Omental fat pad (tissue), 3 donors: ENCODE measurements at regions not wholly inside any gene's neighbourhood (a gene's known extent, or its start where the extent isn't known, plus 50 kb on each side); places are given as distances from the start of the nearest gene placed in this dataset. TPM values are rescaled to one million over a fixed set of nuclear protein-coding genes. Genes with fewer than 3 reads are reported as not detected.

Experiments used
- ATAC-seq: fragments of 150-250 bp; one replicate; pipeline ENCODE4 v1.9.1; 2016; ENCODE audit warnings: mild to moderate bottlenecking, moderate library complexity; ENCODE audit not compliant: low FRiP score
- DNase-seq: peaks from one replicate; pipeline ENCODE4 v3.0.0-alpha.2; 2019; ENCODE audit warnings: low spot score
- small RNA-seq: library from RNA; depleted of rRNA; stranded (forward); fragments of <200 nt; gene quantifications from one replicate; pipeline ENCODE3, GENCODE V24; 2016
- TF ChIP-seq, protein P1 (sequence below), 3 donors: fragments of 450-650 bp; IDR thresholded peaks; one replicate each; pipeline ENCODE4 v1.5.1; 2016 to 2017; ENCODE audit warnings: antibody characterized with exemption in 3 of 3, mild to moderate bottlenecking in 3 of 3, moderate library complexity in 2 of 3

DNA sequence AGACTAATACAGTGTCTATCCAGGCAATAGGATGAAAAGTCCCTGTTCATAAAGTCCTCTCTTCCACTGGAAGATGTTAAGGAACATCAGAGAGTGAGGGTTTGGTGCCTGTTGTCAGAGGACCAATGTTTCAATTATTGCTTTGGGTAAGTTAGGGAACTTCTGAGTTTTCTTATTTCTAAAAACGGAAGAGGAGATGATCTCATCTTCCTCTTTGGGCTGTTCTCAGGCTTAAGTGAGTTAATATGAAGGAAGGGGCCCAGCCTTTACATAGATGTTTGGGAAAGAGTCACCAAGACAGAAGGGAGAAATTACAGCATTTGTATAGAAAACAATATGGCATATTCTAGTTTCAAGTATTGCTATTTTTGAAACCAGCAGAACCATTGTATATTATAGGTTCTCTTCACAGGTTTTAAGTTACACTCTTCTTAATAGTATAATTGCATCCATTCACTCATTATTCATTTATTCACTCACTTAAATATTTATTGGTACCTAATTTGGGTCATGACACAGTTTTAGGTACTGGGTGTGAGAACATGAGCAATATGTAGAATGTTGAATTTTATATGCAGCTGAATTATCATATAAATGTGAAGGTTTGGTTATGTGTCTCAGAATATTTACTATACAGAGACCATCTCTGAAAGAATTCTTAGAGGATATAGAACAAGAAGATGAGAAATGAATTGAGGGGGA is 68.5 kb upstream of the LRIG3 start:
- DNase-seq (no peak), ATAC-seq (no peak)
- TF ChIP-seq, protein P1, sequence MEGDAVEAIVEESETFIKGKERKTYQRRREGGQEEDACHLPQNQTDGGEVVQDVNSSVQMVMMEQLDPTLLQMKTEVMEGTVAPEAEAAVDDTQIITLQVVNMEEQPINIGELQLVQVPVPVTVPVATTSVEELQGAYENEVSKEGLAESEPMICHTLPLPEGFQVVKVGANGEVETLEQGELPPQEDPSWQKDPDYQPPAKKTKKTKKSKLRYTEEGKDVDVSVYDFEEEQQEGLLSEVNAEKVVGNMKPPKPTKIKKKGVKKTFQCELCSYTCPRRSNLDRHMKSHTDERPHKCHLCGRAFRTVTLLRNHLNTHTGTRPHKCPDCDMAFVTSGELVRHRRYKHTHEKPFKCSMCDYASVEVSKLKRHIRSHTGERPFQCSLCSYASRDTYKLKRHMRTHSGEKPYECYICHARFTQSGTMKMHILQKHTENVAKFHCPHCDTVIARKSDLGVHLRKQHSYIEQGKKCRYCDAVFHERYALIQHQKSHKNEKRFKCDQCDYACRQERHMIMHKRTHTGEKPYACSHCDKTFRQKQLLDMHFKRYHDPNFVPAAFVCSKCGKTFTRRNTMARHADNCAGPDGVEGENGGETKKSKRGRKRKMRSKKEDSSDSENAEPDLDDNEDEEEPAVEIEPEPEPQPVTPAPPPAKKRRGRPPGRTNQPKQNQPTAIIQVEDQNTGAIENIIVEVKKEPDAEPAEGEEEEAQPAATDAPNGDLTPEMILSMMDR (IDR thresholded peaks at IDR 0.05) = no peak

DNA sequence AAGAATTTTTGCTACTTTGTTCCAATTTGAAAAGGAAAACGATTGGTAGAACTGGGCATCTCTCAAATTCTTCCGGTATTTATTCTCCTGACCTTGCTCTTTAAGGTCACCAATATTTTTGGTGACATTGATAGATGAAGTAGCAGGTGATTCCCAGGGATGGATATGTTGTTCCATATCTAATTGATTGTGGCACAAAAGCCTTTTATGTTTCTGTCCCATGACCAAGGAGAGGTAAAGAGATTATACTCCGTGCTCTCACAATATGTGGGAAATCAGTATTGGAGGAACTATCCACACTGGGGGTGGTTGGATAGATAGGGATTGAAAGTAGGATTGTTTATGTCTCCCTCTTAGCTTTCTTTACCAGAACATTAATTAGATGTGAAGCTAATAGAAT is 61.7 kb upstream of the LRIG3 start:
- DNase-seq (no peak), ATAC-seq (no peak)
- TF ChIP-seq, protein P1 (IDR thresholded peaks at IDR 0.05) = no peak

DNA sequence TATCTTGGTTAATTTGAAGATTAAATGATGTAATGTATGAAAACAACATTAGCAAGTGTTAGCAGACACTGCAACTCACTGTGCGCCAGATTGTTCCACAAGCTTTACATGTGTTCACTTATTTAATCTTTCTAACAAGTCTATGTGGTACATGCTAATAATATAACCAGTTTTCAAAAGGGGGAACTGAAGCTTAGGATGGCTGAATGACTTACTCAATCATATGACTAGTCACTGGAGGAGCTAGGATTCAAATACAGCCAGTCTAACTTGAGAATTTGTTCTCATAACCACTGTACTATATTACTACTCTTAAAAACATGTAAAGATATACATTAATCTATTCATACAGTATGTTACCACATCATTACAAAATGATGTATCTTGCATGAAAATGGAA is 60.5 kb upstream of the LRIG3 start:
- TF ChIP-seq, protein P1 (IDR thresholded peaks at IDR 0.05) = no peak
- DNase-seq = no peak
- no peak for ATAC-seq

DNA sequence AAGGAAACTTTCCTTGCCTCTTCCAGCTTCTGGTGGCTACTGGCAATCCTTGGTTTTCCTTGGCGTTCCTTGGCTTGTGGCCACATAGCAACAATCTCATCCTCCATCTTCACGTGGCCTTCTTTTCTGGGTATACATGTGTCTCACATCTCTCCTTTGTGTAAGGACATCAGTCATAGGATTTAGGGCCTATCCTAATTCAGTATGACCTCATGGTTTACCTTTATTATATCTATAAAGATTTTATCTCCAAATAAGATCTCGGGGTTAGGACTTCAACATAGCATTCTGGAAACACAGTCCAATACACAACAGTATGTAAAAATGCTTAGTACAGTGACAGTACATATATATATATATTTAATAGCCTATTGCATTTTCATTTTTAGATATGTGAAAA is 58.4 kb upstream of the LRIG3 start:
- ATAC-seq (no peak), DNase-seq (no peak)
- TF ChIP-seq, protein P1 (IDR thresholded peaks at IDR 0.05) = no peak

DNA sequence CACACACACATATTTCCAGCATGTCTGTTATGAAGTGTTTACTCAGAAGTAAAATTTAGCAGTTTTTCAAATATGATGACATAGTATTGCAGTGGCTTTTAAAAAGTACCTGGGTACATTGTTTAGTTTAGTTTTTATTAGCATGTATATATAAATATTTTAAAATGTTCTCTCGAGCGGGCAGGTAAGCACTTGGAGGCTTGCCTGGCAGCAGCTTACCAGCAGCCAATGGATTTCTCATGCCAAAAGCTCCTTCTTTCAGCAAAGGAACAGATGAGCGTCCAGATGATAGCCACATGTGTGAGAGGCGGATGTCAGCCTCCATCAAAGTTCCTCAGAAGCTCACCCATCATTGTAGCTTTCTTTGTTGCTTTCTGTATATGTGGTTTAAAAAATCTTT is 57.2 kb upstream of the LRIG3 start:
- no peak for DNase-seq
- TF ChIP-seq, protein P1 (IDR thresholded peaks at IDR 0.05) = no peak
- ATAC-seq = no peak

DNA sequence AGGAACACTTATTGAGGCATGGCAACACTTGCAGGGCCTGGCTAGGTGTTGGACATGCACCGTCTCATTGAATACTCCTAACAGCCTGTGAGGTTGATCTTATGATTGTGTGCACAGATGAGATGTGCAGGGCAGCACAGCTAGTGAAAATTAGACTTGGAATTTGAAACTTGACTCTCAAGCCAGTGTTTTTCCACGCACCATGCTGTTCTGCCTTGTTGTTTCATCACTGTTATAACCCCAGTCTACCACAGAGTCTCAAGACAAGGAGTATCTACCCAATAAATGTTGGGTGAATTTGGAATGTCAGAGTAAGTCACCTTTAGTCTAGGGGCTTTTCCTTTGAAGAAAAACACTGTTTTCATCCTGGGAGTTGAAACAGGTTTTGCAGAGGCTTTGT is 55.8 kb upstream of the LRIG3 start:
- DNase-seq (no peak), ATAC-seq (no peak)
- TF ChIP-seq, protein P1 (IDR thresholded peaks at IDR 0.05) = no peak

Small RNA genes in the stretch of these regions (small RNA-seq; reads per million reads assigned to genes)
- gene RNU6-279P (not detected), gene RNU6-871P (not detected)
